GM19463 (cell line): ENCODE measurements at regions not wholly inside any gene's neighbourhood (a gene's known extent, or its start where the extent isn't known, plus 50 kb on each side); places are given as distances from the start of the nearest gene placed in this dataset.

ENCODE experiments used
- ATAC-seq: cut with Tn5 transposase; IDR thresholded peaks from one replicate; pipeline ENCODE4 v1.9.1; 2021; ENCODE audit warnings: mild to moderate bottlenecking, moderate library complexity; ENCODE audit not compliant: unreplicated experiment

- no peak for ATAC-seq
Observed at GRCh38 chr5:4540375-4541173, 599.6 kb upstream of the ADAMTS16 start.

DNA sequence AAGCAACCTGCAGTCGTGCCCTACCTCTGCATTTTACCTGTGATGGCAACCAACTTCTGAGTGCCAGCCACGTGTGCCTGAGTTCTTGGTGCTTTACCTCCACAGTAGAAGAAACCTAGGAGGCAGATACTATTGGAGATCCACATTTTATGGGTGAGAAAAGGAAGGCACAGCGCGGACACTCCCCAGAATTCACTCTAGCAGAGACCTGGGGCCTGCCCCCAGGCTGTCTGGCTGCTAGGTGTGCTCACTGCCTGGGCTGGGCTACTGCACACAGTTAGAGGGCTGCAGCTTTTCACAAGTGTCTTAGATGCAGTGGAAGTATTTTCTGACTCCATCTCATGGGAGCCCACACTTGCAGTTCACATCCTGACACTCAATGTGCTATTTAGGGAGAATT is 598.8 kb upstream of the ADAMTS16 start:
- ATAC-seq = no peak

GRCh38 chr5:4542145-4542778 is 597.9 kb upstream of the ADAMTS16 start:
- no peak for ATAC-seq

DNA sequence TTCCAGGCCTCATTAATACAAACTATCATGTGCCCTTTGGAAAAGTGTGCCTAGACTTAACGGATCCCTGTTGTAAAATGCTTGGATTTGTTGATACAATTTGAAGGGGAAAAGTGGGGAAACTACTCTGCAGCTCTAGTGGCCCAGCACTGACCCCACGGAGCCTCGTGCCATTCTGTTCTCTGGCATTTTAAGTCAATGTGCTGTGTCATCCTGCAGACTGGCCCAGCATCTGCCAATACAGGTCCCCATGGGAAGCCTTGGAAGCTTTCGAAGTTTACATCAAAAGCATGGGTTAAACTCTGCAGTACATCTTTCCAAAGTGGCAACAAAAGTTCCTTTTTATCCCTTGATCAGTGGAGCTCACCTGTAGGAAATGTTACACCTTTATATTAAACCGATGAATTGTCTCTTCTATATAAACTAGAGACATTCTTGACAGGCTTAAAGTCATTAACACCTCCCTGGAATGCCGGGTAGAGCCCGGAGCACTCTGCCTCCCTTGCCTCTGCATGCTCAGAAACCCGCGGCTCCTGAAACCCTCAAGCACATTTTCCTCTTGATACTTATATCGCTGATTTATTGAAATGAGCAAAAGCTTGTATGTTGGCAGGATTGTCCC is 596.0 kb upstream of the ADAMTS16 start:
- no peak for ATAC-seq

DNA sequence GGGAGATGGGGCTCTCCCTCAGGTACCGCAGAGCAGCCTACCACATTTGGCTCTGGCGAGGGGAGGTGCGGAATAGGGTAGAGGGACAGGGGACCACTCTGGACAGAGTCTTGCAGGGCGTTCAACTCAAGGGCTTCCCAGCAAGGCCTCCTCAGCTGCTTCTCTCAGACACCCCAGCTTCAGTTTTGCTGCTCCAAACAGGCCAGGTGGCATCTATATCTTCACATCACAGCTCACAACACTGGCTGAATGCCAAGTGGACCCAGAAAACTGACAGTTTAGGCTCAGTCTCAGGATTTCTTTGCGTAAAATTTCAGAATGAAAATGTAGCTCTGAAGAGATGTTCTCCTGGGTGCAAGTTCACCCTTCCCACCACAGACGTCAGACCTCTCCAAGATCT is 592.6 kb upstream of the ADAMTS16 start:
- ATAC-seq = no peak

DNA sequence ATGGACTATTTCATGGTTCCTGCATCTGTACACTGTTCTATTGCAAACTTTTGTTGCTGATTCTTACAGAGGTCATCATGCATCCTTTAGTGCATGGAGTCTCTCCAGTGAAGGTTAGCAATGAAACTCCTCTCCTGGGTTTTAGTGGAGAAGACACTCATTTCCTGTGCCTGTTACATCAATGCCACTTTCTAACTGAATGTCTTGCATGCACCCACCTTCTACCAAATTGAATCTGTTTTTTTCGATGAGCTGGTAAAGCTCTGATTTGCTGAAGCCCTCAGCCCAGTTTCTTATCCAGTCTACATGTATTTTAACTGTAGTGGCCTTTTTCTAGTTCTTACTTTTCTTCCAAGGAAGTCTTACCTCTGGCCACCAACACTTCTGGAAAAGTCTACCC is 591.8 kb upstream of the ADAMTS16 start:
- ATAC-seq = no peak

DNA sequence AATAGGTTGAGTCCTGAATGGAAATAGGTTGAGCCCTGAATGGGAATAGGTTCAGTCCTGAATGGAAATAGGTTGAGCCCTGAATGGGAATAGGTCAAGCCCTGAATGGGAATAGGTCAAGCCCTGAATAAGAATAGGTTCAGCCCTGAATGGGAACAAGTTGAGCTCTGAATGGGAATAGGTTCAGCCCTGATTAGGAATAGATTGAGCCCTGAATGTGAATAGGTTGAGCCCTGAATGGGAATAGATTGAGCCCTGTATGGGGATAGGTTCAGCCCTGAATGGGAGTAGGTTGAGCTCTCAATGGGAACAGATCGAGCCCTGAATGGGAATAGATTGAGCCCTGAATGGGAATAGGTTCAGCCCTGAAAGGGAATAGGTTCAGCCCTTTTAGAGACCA is 590.8 kb upstream of the ADAMTS16 start:
- ATAC-seq = no peak

GRCh38 chr5:4551034-4551433 is 589.1 kb upstream of the ADAMTS16 start:
- no peak for ATAC-seq

DNA sequence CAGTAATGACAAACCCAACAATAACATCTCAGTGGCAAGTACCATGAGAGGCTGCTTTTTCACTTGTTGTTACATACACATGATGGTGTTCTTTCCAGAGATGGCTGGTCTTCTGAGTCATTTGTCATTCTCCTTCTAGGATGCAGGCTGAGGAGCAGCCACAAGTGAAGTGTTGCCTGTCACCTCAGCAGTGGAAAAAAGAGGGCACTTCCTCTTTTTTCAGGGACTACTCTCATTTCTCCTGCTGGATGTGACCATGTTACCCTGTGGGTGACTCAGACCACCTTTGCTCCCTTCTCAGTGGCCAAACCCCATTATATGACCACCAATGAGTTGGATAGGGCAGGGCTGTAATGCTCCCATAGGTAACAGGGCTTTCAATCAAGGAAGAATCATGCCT is 587.0 kb upstream of the ADAMTS16 start:
- no peak for ATAC-seq

DNA sequence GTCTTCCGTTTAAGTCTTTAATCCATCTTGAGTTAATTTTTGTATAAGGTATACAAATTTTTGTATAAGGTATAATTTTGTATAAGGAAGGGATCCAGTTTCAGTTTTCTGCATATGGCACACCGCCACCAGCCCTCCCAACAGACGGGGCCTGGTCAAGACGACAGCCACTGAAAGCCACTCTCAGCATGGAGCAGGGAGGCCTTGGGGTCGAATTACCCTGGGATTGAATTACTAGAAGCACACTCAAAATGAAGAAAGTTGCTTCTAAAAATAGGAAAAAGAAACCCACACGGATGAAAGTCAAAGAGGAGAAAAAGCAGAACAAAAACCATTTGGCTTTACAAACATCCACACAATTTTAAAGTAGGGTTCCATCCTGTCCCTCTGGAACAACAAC is 586.2 kb upstream of the ADAMTS16 start:
- no peak for ATAC-seq

DNA sequence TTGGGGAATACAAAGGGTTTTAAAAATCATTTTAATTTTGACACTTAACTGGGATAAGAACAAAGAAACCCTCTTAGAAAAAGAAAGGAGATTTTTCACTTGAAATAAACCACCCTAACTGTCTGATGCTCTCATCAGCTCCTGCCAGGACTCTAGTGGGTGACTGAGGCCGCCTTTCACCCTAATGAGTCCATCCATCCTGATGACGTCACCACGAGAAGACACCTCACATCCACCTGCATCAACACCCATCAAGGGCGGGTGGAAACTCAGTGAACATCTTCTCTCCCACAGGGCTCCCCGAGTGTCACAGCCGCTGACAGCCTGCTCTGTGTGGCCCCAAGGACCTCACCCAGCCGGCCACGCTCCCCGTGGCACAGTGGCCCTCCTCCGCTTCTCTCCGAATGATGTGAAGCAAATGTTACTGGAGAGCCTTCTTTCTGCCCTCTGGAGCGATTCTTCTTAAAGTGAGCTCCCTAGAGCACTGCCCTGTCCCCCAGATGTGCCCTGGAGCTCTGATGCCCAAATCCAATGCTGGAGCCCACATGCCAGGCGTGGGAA is 584.3 kb upstream of the ADAMTS16 start:
- ATAC-seq = no peak

DNA sequence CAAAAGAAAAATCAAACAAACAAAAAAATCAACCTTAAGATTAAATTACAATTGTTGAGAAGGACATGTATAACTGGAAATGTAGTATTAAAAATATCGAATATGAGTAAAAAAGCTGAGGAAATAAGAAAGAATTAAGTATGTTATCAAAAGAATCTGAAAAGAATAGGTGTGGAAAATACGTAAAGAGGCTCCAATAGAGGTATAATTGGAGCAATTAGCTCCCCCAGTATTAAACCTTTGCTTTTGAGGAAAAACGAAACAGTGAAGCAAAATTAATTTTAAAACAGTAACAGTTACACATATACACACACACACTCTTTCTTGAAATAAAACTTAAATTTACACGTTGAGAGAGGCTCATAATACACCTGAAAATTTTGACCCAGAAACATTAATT is 578.7 kb upstream of the ADAMTS16 start:
- ATAC-seq = no peak

GRCh38 chr5:4563400-4563799 is 576.7 kb upstream of the ADAMTS16 start:
- no peak for ATAC-seq

- ATAC-seq = no peak
Observed at GRCh38 chr5:4570047-4570995, 569.8 kb upstream of the ADAMTS16 start.

GRCh38 chr5:4571248-4571948 is 568.7 kb upstream of the ADAMTS16 start:
- no peak for ATAC-seq

DNA sequence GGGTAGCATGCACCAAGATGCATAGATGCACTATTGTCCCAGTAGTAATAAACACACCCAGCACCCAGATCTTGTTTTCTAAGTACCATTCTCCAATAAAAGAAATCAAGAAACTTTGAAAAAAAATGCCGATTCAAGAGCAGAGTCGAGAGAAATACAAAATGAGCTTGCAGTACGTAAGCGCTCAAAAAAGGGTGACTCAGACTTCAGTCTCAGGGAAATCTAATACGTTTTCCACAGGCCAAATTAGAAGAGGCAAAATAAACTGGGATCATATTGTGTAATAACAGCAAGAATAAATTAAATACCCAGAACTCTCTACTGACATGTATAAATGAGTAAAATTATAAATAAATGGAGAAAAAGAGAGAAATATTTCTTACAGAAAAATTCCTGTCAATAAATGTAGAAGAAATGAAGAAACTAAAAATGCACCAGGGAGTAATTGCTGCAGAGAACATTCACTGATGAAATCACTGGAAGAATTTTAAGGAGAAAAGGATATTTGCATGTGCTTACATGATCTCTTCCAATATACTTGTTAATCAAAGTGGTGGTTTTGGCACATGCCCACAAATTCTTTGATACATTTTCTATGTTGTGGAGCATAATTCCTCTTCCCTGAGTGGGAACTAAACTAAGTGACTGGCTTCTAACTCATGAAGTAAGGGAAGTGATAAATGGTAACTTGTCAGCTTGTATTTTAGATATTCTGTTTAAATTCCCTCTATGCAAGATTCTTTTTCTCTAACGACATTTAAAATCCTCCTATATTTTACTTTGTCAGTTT is 567.6 kb upstream of the ADAMTS16 start:
- ATAC-seq = no peak

DNA sequence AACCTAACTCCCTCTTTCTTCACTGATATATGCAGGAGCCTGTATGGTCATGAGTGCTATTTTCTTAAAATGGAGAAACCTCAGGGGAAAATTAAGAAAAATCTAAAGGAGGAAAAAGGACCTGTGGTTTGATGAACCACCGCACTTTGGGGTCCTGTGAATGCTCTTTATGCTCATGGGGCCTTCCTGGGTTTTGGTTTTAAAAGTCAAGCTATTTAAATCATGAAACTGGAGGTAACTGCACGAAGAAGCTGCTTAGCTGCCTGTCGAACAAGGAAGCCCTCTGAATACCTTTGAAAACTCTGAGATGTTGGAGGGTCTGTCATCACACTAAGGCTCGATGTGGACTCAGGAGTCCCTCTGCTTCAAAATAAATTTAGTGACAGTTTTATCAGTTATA is 564.5 kb upstream of the ADAMTS16 start:
- ATAC-seq = no peak

GRCh38 chr5:4576161-4576748 is 563.9 kb upstream of the ADAMTS16 start:
- no peak for ATAC-seq

- ATAC-seq = no peak
Observed at GRCh38 chr5:4576908-4577307, 563.2 kb upstream of the ADAMTS16 start.
